ENCODE measurements at regions not wholly inside any gene's neighbourhood (a gene's known extent, or its start where the extent isn't known, plus 50 kb on each side); places are given as distances from the start of the nearest gene placed in this dataset.

DNA sequence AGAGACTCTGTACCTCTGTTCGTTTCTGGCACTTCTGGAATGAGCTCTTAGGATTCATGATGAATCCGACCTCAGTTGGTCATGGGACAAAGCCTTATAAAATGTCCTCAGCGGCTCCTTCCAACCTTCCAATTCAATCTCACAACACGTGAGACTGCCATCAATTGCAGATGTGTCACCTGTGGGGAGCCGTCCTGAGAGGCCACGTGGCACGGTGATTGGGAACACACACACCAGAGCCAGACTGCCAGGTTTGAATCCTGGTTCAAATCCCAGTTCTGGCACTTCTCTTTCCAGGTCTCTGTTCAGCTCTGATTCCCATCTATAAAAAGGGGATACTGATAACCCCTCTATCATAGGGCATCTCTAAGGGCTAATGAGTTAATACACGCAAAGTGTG, 124.5 kb downstream of the ANKRD60 start:
- ATAC-seq: no peak
- DNase-seq (ENCODE audit: low read depth, low spot score): no peak
- Histone ChIP-seq H3K4me2 (ENCODE audit: control insufficient read depth, insufficient read depth) (no peak overlapping the region), H3K36me3 (ENCODE audit: control insufficient read depth in 2 of 2, insufficient read depth in 2 of 2, low read length in 1 of 2) (no peaks in the 10 kb centered on the region), H2AFZ (ENCODE audit: control insufficient read depth, low read depth, low read length) (no peak overlapping the region), H3K9me3 (replicated peaks; ENCODE audit: control insufficient read depth, insufficient read depth, low read length) (no peaks in the 10 kb centered on the region; the same call in 2 of the 3 replicates), H3K9ac (ENCODE audit: control insufficient read depth, insufficient read depth, low read length) (no peak overlapping the region), H3K4me1 (ENCODE audit: control insufficient read depth, insufficient read depth, low read length) (no peaks in the 10 kb centered on the region), H3K27me3 (replicated peaks in 1 of 2; ENCODE audit: control insufficient read depth in 2 of 2, insufficient read depth in 2 of 2, low read length in 1 of 2) (peaks cover 0 to 2% of the 10 kb centered on the region in 2 experiments; a peak in 2 of 4 replicates), H3K27ac (ENCODE audit: control insufficient read depth, insufficient read depth) (no peak overlapping the region), H3K79me2 (ENCODE audit: control insufficient read depth, insufficient read depth, low read length) (no peaks in the 10 kb centered on the region), H4K20me1 (ENCODE audit: control insufficient read depth, insufficient read depth) (no peaks in the 10 kb centered on the region), H3K4me3 (no peak overlapping the region)
- in situ Hi-C loops (cut with MboI): no loop called here
- no TSS peak for BruUV-seq (replicated peaks)
- ChIA-PET POLR2A (no interaction called here), SMC1A (ENCODE audit: uncharacterized antibody, unreplicated experiment) (no interaction called here), RAD21 (ENCODE audit: unreplicated experiment) (no interaction called here), CTCF (interaction anchor here (2.5 kb wide), 1 partner anchor 17 kb away, joined by 12 read pairs; no protein-coding TSS in a partner anchor)
- intact Hi-C loops (cut with micrococcal nuclease; ENCODE audit: unreplicated experiment): no loop called here
- FAIRE-seq: no peak
- 38% methylated on average over 8 of the region's 8 CpGs for WGBS (ENCODE audit: insufficient coverage, insufficient replicate concordance, low lambda C conversion rate, missing lambda C conversion rate)
- TF ChIP-seq ASH2L (IDR thresholded peaks at IDR 0.05; ENCODE audit: borderline replicate concordance, low read depth): no peak
- TF ChIP-seq ZNF24 (IDR thresholded peaks at IDR 0.05): no peak
- no peak for TF ChIP-seq LARP7 (IDR thresholded peaks at IDR 0.05)
- TF ChIP-seq, protein P1, sequence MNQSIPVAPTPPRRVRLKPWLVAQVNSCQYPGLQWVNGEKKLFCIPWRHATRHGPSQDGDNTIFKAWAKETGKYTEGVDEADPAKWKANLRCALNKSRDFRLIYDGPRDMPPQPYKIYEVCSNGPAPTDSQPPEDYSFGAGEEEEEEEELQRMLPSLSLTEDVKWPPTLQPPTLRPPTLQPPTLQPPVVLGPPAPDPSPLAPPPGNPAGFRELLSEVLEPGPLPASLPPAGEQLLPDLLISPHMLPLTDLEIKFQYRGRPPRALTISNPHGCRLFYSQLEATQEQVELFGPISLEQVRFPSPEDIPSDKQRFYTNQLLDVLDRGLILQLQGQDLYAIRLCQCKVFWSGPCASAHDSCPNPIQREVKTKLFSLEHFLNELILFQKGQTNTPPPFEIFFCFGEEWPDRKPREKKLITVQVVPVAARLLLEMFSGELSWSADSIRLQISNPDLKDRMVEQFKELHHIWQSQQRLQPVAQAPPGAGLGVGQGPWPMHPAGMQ (IDR thresholded peaks at IDR 0.05; ENCODE audit: borderline replicate concordance): no peak
- TF ChIP-seq RAD21 (IDR thresholded peaks at IDR 0.05; ENCODE audit: insufficient read depth, low read depth, low read length): no peak
- TF ChIP-seq BHLHE40 (IDR thresholded peaks at IDR 0.05; ENCODE audit: borderline replicate concordance in 1 of 2, low read depth in 2 of 2, low read length in 1 of 2): no peak
- TF ChIP-seq NRF1 (conservative IDR thresholded peaks at IDR 0.05; ENCODE audit: low read depth, low read length): no peak
- TF ChIP-seq, protein P2, sequence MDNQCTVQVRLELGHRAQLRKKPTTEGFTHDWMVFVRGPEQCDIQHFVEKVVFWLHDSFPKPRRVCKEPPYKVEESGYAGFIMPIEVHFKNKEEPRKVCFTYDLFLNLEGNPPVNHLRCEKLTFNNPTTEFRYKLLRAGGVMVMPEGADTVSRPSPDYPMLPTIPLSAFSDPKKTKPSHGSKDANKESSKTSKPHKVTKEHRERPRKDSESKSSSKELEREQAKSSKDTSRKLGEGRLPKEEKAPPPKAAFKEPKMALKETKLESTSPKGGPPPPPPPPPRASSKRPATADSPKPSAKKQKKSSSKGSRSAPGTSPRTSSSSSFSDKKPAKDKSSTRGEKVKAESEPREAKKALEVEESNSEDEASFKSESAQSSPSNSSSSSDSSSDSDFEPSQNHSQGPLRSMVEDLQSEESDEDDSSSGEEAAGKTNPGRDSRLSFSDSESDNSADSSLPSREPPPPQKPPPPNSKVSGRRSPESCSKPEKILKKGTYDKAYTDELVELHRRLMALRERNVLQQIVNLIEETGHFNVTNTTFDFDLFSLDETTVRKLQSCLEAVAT (IDR thresholded peaks at IDR 0.05): no peak
- TF ChIP-seq SMARCA5 (IDR thresholded peaks at IDR 0.05): no peak
- TF ChIP-seq NFYA (IDR thresholded peaks at IDR 0.05; ENCODE audit: borderline replicate concordance, low read depth, low read length): no peak
- TF ChIP-seq, protein P3, sequence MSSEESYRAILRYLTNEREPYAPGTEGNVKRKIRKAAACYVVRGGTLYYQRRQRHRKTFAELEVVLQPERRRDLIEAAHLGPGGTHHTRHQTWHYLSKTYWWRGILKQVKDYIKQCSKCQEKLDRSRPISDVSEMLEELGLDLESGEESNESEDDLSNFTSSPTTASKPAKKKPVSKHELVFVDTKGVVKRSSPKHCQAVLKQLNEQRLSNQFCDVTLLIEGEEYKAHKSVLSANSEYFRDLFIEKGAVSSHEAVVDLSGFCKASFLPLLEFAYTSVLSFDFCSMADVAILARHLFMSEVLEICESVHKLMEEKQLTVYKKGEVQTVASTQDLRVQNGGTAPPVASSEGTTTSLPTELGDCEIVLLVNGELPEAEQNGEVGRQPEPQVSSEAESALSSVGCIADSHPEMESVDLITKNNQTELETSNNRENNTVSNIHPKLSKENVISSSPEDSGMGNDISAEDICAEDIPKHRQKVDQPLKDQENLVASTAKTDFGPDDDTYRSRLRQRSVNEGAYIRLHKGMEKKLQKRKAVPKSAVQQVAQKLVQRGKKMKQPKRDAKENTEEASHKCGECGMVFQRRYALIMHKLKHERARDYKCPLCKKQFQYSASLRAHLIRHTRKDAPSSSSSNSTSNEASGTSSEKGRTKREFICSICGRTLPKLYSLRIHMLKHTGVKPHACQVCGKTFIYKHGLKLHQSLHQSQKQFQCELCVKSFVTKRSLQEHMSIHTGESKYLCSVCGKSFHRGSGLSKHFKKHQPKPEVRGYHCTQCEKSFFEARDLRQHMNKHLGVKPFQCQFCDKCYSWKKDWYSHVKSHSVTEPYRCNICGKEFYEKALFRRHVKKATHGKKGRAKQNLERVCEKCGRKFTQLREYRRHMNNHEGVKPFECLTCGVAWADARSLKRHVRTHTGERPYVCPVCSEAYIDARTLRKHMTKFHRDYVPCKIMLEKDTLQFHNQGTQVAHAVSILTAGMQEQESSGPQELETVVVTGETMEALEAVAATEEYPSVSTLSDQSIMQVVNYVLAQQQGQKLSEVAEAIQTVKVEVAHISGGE (CRISPR knock-in tag; IDR thresholded peaks at IDR 0.05): no peak
- TF ChIP-seq NFXL1 (IDR thresholded peaks at IDR 0.05; ENCODE audit: borderline replicate concordance): no peak
- TF ChIP-seq, protein P4, sequence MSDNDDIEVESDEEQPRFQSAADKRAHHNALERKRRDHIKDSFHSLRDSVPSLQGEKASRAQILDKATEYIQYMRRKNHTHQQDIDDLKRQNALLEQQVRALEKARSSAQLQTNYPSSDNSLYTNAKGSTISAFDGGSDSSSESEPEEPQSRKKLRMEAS (IDR thresholded peaks at IDR 0.05; ENCODE audit: low read depth, low read length): no peak
- no peak for TF ChIP-seq JUNB (IDR thresholded peaks at IDR 0.05)
- TF ChIP-seq IKZF2 (IDR thresholded peaks at IDR 0.05): no peak
- TF ChIP-seq, protein P5, sequence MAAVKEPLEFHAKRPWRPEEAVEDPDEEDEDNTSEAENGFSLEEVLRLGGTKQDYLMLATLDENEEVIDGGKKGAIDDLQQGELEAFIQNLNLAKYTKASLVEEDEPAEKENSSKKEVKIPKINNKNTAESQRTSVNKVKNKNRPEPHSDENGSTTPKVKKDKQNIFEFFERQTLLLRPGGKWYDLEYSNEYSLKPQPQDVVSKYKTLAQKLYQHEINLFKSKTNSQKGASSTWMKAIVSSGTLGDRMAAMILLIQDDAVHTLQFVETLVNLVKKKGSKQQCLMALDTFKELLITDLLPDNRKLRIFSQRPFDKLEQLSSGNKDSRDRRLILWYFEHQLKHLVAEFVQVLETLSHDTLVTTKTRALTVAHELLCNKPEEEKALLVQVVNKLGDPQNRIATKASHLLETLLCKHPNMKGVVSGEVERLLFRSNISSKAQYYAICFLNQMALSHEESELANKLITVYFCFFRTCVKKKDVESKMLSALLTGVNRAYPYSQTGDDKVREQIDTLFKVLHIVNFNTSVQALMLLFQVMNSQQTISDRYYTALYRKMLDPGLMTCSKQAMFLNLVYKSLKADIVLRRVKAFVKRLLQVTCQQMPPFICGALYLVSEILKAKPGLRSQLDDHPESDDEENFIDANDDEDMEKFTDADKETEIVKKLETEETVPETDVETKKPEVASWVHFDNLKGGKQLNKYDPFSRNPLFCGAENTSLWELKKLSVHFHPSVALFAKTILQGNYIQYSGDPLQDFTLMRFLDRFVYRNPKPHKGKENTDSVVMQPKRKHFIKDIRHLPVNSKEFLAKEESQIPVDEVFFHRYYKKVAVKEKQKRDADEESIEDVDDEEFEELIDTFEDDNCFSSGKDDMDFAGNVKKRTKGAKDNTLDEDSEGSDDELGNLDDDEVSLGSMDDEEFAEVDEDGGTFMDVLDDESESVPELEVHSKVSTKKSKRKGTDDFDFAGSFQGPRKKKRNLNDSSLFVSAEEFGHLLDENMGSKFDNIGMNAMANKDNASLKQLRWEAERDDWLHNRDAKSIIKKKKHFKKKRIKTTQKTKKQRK (IDR thresholded peaks at IDR 0.05; ENCODE audit: low read depth, low read length): no peak

All from GM12878 (cell line).